ENCODE measurements at regions not wholly inside any gene's neighbourhood (a gene's known extent, or its start where the extent isn't known, plus 50 kb on each side); places are given as distances from the start of the nearest gene placed in this dataset.
"Not testable (repeated sequence)": the region's sequence is repeated elsewhere in the genome, so short reads cannot be mapped to it uniquely, and the experiment has no call there.

DNA sequence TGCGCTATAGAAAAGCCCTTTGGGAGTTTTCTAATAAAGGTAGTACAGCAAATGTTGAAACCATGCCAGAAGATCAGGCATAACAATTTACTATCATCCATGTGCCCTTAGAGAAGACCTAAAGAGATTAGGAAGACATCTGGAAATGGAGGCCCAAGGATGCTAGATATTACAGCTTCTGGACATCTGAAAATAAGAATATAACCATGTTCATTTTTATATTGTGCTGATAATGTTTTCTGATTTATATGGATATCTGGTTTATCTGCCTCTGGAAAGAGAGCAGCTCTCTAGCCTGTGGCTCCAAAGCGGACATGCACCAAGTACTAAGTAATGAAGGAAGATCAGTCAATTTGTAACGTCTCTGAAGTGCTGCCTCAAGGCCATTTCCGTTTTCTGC, 478.0 kb upstream of the DDX18 start:
- TF ChIP-seq CTCF (IDR thresholded peaks at IDR 0.05; ENCODE audit: low read depth, low read length, missing control alignments) = no peak
- in situ Hi-C loops (cut with HindIII; ENCODE audit: low pct_ligation_motif_present, low sequenced_read_pairs) = no loop called here
- Histone ChIP-seq H3K4me3 (ENCODE audit: low read depth, low read length) (no peak overlapping the region), H3K36me3 (replicated peaks) (no peaks in the 10 kb centered on the region), H3K27ac (no peak overlapping the region), H3K27me3 (replicated peaks) (no peaks in the 10 kb centered on the region)
- DNase-seq = no peak

- H3K27ac ChIP-seq; in situ Hi-C loops (cut with HindIII; ENCODE audit: low pct_ligation_motif_present, low sequenced_read_pairs); DNase-seq; H3K36me3 ChIP-seq (replicated peaks); H3K27me3 ChIP-seq (replicated peaks); H3K4me3 ChIP-seq (ENCODE audit: low read depth, low read length): not testable (repeated sequence)
These were observed 476.5 kb upstream of the DDX18 start for GRCh38 chr2:117337981-117338380.

DNA sequence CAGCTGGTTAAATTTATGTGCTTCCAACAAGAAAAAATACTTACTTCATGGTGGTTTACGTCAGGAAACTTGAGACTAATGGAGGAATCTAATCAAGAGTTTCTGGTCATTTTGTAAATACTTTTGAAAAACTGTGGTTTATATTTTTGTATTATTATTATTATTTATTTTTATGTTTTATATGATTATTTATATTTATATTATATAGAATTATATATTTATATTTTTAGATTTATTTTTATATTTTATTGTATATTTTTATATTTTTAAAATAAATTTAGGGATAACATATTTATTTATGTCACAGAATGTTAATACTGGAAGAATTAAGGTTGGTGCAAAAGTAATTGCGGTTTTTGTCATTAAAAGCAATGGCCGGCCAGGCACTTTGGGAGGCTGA, 474.5 kb upstream of the DDX18 start:
- in situ Hi-C loops (cut with HindIII; ENCODE audit: low pct_ligation_motif_present, low sequenced_read_pairs) = no loop called here
- no peak for TF ChIP-seq CTCF (IDR thresholded peaks at IDR 0.05; ENCODE audit: low read depth, low read length, missing control alignments)
- Histone ChIP-seq H3K36me3 (replicated peaks) (no peaks in the 10 kb centered on the region), H3K27ac (no peak overlapping the region), H3K27me3 (replicated peaks) (no peaks in the 10 kb centered on the region), H3K4me3 (ENCODE audit: low read depth, low read length) (no peak overlapping the region)
- no peak for DNase-seq

DNA sequence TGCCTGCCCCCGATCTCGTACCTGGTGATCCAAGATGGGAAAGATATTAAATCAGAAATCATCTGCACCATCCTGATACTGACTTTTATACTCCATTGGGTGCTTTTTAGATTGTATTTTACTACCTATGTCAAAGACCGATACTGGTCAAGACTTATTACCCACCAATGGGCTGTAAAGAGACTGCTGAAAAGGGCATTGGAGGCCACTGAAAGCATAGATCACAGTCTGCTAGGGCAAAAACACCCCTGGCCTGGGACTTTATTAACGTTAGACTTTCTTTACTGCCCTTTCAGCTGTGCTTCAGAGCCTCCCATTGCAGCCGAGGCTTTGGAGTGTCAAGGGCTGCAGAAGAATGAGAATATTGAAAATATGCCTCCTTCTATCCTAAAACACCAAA, 472.8 kb upstream of the DDX18 start:
- Histone ChIP-seq H3K27ac (no peak overlapping the region), H3K36me3 (replicated peaks) (no peaks in the 10 kb centered on the region), H3K4me3 (ENCODE audit: low read depth, low read length) (no peak overlapping the region), H3K27me3 (replicated peaks) (no peaks in the 10 kb centered on the region)
- in situ Hi-C loops (cut with HindIII; ENCODE audit: low pct_ligation_motif_present, low sequenced_read_pairs) = no loop called here
- no peak for TF ChIP-seq CTCF (IDR thresholded peaks at IDR 0.05; ENCODE audit: low read depth, low read length, missing control alignments)
- no peak for DNase-seq

GRCh38 chr2:117342415-117342814, 472.1 kb upstream of the DDX18 start:
- in situ Hi-C loops (cut with HindIII; ENCODE audit: low pct_ligation_motif_present, low sequenced_read_pairs) = no loop called here
- TF ChIP-seq CTCF (IDR thresholded peaks at IDR 0.05; ENCODE audit: low read depth, low read length, missing control alignments) = no peak
- DNase-seq = no peak
- no peak overlapping the region for H3K27ac ChIP-seq
- no peaks in the 10 kb centered on the region for H3K27me3 ChIP-seq (replicated peaks)
- no peaks in the 10 kb centered on the region for H3K36me3 ChIP-seq (replicated peaks)
- H3K4me3 ChIP-seq (ENCODE audit: low read depth, low read length) = no peak overlapping the region

DNA sequence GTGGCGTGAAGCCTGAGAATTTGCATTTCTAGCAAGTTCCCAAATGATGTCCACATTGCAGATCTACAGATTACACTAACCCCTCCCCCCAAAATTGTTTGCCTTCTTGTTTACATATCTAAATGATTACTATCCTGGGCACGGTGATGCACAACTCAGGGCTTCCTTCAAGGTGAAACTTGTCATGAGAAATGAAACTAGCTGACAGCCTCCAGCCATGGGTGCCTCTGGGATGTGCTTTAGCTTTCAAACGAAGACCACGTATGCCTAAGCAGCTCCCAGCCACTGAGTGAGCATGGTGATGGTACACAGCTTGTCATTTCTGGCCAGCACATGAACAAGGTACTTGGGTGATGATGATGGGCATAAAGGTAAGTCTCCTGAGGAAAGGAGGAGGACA, 464.8 kb upstream of the DDX18 start:
- no peak for DNase-seq
- in situ Hi-C loops (cut with HindIII; ENCODE audit: low pct_ligation_motif_present, low sequenced_read_pairs) = no loop called here
- H3K27ac ChIP-seq = no peak overlapping the region

More for the DNA sequence above, 464.8 kb upstream of the DDX18 start:
- no peaks in the 10 kb centered on the region for H3K36me3 ChIP-seq (replicated peaks)
- TF ChIP-seq CTCF (IDR thresholded peaks at IDR 0.05; ENCODE audit: low read depth, low read length, missing control alignments) = no peak
- no peak overlapping the region for H3K4me3 ChIP-seq (ENCODE audit: low read depth, low read length)
- no peaks in the 10 kb centered on the region for H3K27me3 ChIP-seq (replicated peaks)

Data from brain microvascular endothelial cell (primary cell).